Stimulated activated naive CD8-positive, alpha-beta T cell treated with anti-CD3 and anti-CD28 coated beads, Interleukin-15, Interleukin-2, amounts not matched to agents 100 U/mL and 50 U/mL, for 24 hours (primary cell): ENCODE measurements at regions not wholly inside any gene's neighbourhood (a gene's known extent, or its start where the extent isn't known, plus 50 kb on each side); places are given as distances from the start of the nearest gene placed in this dataset.
"Not testable (repeated sequence)": the region's sequence is repeated elsewhere in the genome, so short reads cannot be mapped to it uniquely, and the experiment has no call there.

Source experiments
- ATAC-seq: fragments of 150-1000 bp; cut with Tn5 transposase; one replicate; pipeline ENCODE4 v1.10.0; 2021
- DNase-seq: peaks from one replicate; pipeline ENCODE4 v3.0.0; 2021

- DNase-seq (no peak), ATAC-seq (no peak)
These were observed 82.2 kb upstream of the RNU2-1 start for GRCh38 chr17:43315858-43316521.

DNA sequence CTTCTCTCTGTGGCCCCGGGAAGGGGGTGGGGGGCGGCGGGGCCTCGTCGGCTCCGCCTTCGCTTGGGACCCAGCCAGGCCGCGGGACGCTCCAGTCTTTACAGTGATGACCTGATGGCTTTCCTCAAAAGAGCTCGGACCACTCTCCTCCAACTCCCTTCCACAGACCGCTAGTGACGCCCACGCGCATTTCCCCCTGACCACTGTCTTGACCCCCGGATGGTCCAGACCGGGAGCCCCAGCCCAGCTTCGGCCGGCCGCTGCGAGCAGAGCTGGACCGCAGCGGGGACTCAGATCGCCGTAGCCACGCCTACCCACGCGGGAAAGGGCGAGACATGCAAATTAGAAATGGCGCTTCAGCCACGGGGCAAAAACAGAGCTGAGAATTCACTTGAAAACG lies 81.6 kb upstream of the RNU2-1 start:
- DNase-seq (no peak), ATAC-seq (no peak)

DNA sequence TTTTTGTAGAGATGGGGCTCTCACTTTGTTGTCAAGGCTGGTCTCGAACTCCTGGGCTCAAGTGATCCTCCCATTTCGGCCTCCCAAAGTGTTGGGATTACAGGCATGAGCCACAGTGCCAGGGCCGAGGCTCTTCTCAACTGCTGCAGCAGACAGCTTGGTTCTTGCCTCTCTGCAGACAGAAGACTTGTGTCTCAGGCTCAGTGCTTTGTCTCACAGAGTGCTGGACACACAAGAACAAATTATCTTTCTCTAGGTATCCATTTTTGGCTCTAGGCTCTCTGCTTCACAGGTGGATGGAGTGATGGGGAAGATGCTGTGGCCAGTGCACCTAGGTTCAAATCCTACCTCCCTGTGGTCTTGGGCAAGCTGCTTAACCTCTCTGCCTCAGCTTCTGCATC lies 80.8 kb upstream of the RNU2-1 start:
- no peak for ATAC-seq
- DNase-seq = no peak

- DNase-seq = no peak
- no peak for ATAC-seq
These were observed 78.2 kb upstream of the RNU2-1 start for GRCh38 chr17:43312011-43312410.

DNA sequence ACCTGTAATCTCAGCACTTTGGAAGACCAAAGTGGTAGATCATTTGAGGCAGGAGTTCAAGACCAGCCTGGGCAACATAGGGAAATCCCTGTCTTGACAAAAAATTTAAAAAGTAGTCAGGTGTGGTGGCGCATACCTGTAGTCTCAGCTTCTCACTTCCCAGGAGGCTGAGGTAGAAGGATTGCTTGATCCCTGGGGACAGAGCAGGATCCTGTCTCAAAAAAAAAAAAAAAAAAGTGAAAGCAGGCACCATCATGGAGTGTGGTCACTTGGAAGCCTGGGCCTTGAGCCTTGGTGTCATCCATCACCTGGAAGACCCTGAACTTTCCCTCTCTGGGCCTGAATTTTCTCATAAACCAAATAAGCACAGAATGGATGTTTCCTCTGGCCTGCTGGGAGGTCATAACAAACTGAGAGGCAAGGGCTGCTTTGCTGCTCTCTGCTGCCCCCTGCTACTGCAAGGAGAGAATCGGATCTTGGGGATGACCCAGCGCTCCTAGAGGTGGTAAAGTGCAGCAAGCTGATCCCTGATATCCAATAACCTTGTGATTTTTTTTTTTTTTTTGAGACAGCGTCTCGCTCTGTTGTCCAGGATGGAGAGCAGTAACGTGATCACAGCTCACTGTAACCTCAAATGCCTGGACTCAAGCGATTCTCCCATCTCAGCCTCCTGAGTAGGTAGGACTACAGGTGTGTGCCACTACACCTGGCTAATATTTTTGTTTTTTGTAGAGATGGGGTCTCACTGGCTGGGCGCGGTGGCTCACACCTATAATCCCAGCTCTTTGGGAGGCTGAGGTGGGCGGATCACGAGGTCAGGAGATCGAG lies 75.9 kb upstream of the RNU2-1 start:
- ATAC-seq (no peak), DNase-seq (no peak)

GRCh38 chr17:43308999-43309398 lies 75.2 kb upstream of the RNU2-1 start:
- DNase-seq = no peak
- no peak for ATAC-seq

DNA sequence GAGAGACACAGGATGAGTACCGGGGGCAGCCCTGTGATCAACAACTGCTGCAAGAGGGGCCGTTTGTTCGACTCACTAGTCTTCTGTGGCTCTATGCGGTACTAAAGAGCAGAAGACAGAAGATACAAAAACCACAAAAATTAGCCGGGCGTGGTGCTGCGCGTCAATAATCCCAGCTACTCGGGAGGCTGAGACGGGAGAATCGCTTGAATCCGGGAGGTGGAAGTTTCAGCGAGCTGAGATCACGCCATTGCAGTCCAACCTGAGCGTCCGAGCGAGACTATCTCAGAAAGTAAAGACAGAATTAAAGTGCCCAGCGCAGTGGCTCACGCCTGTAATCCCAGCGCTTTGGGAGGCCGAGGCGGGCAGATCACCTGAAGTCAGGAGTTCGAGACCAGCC lies 71.0 kb upstream of the RNU2-1 start:
- not testable (repeated sequence) for DNase-seq, ATAC-seq

GRCh38 chr17:43303049-43303448 lies 69.3 kb upstream of the RNU2-1 start:
- DNase-seq, ATAC-seq: not testable (repeated sequence)

DNA sequence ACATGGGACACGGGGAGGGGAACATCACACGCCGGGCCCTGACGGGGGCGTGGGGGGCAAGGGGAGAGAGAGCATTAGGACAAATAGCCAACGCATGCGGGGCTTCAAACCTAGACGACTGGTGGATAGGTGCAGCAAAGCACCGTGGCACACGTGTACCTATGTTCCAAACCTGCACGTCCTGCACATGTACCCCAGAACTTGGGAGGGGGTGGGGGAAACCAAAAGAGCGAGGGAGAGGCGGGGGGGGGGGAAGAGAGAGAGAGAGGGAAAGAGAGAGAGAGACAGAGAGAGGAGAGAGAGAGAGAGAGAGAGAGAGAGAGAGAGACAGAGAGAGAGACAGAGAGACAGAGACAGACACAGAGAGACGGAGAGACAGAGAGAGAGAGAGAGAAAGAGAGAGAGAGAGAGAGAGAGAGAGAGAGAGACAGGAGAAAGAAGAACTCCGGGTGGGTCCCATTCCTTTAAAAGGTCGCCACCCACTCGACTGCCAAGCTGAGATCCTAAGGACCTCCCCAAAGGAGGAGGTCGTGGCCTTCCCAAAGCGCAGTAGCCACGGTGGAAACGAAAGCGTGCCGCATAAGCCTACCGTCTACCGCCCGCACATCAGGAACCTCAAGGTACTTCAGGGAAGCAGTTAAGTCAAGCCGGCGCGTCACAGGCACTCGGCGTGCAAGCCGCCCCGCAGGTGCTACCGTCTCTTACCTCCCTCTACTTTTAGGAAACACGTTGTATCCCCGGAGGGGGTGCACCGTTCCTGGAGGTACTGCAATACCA lies 65.7 kb upstream of the RNU2-1 start:
- ATAC-seq, DNase-seq: not testable (repeated sequence)

- not testable (repeated sequence) for ATAC-seq, DNase-seq
These were observed 55.9 kb upstream of the RNU2-1 start for GRCh38 chr17:43289670-43290069.

DNA sequence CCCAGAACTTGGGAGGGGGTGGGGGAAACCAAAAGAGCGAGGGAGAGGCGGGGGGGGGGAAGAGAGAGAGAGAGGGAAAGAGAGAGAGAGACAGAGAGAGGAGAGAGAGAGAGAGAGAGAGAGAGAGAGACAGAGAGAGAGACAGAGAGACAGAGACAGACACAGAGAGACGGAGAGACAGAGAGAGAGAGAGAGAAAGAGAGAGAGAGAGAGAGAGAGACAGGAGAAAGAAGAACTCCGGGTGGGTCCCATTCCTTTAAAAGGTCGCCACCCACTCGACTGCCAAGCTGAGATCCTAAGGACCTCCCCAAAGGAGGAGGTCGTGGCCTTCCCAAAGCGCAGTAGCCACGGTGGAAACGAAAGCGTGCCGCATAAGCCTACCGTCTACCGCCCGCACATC lies 49.8 kb upstream of the RNU2-1 start:
- DNase-seq, ATAC-seq: not testable (repeated sequence)
